ENCODE measurements at regions not wholly inside any gene's neighbourhood (a gene's known extent, or its start where the extent isn't known, plus 50 kb on each side); places are given as distances from the start of the nearest gene placed in this dataset.

DNA sequence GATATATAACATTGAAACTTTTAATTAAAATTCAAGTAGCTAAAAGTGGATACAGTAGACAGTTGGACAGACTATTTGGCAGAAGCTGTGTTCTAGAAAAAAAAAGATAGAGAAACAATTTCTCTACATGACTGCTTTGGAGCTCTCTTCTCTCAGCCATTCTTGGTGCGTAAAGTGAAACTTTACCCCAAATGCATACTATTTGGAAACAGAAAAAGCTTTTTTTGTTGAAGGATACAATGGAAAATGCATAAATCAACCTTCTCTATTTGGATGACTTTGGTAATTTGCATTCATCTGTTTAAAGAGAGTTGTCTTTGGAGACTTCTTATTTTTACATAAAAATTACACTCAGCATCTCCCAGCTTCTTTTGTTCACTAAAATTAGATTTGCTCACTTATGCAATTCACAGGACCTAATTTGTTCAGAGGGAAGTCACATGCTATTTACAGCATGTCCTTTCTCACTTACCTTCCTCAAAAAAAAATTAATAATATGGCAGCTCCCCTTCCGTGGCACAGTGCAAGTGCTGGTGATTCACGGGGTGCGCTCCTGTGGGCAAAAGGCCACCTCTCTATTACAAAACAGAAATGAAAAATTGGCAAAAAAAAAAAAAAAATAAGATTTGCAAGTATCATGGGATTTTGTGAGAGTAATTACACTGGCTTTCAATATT, 498.9 kb downstream of the RERGL start:
- 84 to 88% (median 87%) methylated on average over 4 of the region's 4 CpGs for WGBS, 3 donors
- H3K27me3 ChIP-seq (ENCODE audit: insufficient read depth in 3 of 3, low read length in 2 of 3), result no peaks in the 10 kb centered on the region
- intact Hi-C loops (cut with DNase I), result no loop called here
- no peaks in the 10 kb centered on the region for H3K4me1 ChIP-seq
- TF ChIP-seq, protein P1, sequence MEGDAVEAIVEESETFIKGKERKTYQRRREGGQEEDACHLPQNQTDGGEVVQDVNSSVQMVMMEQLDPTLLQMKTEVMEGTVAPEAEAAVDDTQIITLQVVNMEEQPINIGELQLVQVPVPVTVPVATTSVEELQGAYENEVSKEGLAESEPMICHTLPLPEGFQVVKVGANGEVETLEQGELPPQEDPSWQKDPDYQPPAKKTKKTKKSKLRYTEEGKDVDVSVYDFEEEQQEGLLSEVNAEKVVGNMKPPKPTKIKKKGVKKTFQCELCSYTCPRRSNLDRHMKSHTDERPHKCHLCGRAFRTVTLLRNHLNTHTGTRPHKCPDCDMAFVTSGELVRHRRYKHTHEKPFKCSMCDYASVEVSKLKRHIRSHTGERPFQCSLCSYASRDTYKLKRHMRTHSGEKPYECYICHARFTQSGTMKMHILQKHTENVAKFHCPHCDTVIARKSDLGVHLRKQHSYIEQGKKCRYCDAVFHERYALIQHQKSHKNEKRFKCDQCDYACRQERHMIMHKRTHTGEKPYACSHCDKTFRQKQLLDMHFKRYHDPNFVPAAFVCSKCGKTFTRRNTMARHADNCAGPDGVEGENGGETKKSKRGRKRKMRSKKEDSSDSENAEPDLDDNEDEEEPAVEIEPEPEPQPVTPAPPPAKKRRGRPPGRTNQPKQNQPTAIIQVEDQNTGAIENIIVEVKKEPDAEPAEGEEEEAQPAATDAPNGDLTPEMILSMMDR (IDR thresholded peaks at IDR 0.05), result no peak
- ATAC-seq, result no peak
- H3K9me3 ChIP-seq, result no peaks in the 10 kb centered on the region
- H3K36me3 ChIP-seq (ENCODE audit: insufficient read depth in 1 of 2, low read depth in 1 of 2), result no peaks in the 10 kb centered on the region
- no peak for DNase-seq
- no peak overlapping the region for H3K27ac ChIP-seq
- H3K4me3 ChIP-seq, result no peak overlapping the region

DNA sequence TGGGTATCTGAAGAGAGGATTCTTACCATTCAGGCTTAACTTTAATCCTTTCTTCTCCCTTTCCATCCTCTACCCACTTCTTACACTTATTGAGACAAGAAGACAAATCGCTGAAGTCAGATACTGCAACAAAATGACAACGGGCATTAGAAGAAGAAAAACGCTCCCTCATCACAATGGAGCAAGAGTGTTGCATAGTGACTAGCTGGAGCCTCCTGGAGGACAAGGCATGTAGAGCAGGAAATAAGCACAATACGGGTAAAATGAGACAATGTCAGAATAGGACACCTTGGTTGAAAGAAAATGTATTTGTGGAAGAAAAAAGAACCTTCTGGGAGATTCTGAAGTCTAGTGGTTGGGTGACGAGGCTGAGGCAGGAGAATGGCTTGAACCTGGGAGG, 501.0 kb downstream of the RERGL start:
- TF ChIP-seq, protein P1 (IDR thresholded peaks at IDR 0.05), result no peak
- intact Hi-C loops (cut with DNase I), result no loop called here
- no peak overlapping the region for H3K27ac ChIP-seq
- H3K4me3 ChIP-seq, result no peak overlapping the region
- no peaks in the 10 kb centered on the region for H3K9me3 ChIP-seq
- 58 to 77% (median 68%) methylated on average over 5 of the region's 5 CpGs for WGBS, 3 donors
- H3K4me1 ChIP-seq, result no peaks in the 10 kb centered on the region
- DNase-seq, result no peak
- ATAC-seq, result no peak
- no peaks in the 10 kb centered on the region for H3K27me3 ChIP-seq (ENCODE audit: insufficient read depth in 3 of 3, low read length in 2 of 3)
- H3K36me3 ChIP-seq (ENCODE audit: insufficient read depth in 1 of 2, low read depth in 1 of 2), result no peaks in the 10 kb centered on the region

DNA sequence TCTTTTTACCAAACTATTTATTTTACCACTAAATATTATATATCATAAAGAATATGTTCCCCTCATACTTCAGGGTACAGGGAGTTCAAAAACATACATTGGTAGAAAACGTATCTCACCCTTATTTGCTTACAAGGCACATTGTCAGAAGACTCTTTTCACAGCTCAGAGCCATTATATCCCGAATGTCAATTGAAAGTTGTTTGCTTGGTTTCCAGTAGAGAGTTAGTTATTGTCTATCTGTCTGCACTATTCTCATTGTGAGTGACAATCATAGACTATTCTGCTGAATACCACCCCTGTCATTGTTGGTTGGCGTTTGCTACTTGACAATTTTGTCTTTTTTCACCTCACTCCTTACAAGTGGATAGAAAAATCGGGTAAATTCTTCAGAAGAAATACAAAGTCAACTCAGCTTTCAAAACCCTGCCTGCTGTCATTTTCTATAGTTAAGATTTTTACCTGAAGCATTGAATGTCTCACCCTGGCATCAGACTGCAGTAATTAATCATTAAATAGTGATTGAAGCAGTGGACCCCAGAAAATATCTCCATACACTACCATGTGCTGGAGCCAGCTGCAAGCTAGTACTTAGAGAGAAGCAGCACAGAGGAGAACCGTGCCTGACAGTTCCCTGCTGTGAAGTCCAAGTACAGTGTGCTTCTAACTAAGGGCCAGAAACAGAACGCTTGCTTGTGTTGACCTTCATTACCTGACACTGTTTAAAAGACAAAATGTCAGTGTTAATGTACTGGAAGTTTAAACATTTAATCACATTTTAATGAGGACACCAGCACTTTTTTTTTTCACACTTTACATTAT, 510.6 kb downstream of the RERGL start:
- intact Hi-C loops (cut with DNase I), result no loop called here
- TF ChIP-seq, protein P1 (IDR thresholded peaks at IDR 0.05), result no peak
- Histone ChIP-seq H3K27me3 (ENCODE audit: insufficient read depth in 3 of 3, low read length in 2 of 3) (no peaks in the 10 kb centered on the region), H3K9me3 (no peaks in the 10 kb centered on the region), H3K36me3 (ENCODE audit: insufficient read depth in 1 of 2, low read depth in 1 of 2) (no peaks in the 10 kb centered on the region), H3K4me3 (no peak overlapping the region), H3K4me1 (no peaks in the 10 kb centered on the region), H3K27ac (no peak overlapping the region)
- WGBS, 3 donors, result 50 to 54% (median 53%) methylated on average over 6 of the region's 6 CpGs
- ATAC-seq, result no peak
- DNase-seq, result no peak

DNA sequence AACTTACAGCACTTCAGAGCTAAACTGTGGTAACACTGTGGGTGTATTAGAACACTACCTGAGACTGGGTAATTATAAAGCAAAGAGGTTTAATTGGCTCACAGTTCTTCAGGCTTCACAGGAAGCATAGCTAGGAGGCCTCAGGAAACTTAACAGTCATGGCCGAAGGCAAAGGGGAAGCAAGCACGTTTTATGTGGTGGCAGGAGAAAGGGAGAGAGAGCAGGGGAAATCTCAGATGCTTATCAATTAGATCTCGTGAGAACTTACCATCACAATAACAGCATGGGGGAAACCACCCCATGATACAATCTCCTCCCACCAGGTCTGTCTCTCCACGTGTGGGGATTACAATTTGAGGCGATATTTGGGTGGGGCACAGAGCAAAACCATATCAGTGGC, 512.6 kb downstream of the RERGL start:
- H3K27ac ChIP-seq, result no peak overlapping the region
- ATAC-seq (no peak), DNase-seq (no peak)
- no peaks in the 10 kb centered on the region for H3K9me3 ChIP-seq
- H3K36me3 ChIP-seq (ENCODE audit: insufficient read depth in 1 of 2, low read depth in 1 of 2), result no peaks in the 10 kb centered on the region
- TF ChIP-seq, protein P1 (IDR thresholded peaks at IDR 0.05), result no peak
- no peaks in the 10 kb centered on the region for H3K27me3 ChIP-seq (ENCODE audit: insufficient read depth in 3 of 3, low read length in 2 of 3)
- 57 to 65% (median 57%) methylated on average over 5 of the region's 5 CpGs for WGBS, 3 donors
- no peak overlapping the region for H3K4me3 ChIP-seq
- intact Hi-C loops (cut with DNase I), result no loop called here
- H3K4me1 ChIP-seq, result no peaks in the 10 kb centered on the region

Measured in psoas muscle (tissue), 7 donors.